ENCODE measurements at regions not wholly inside any gene's neighbourhood (a gene's known extent, or its start where the extent isn't known, plus 50 kb on each side); places are given as distances from the start of the nearest gene placed in this dataset.

DNA sequence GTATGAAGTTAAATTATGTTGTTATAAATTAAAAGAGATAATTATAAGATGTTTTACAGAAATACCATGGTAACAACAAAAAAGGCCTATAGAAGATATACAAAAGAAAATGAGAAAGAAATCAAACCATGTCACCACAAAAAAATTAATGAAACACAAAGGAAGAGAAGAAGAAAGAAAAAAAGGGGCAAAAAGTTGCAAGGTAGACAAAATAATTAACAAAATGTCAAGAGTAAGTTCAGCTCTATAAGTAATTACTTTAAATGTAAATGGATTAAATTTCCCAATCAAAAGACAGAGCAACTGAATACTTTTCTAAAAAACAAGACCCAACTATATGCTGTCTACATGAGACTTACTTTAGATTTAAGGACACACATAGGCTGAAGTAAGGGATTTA lies 378.4 kb upstream of the FSHR start:
- TF ChIP-seq, protein P1, sequence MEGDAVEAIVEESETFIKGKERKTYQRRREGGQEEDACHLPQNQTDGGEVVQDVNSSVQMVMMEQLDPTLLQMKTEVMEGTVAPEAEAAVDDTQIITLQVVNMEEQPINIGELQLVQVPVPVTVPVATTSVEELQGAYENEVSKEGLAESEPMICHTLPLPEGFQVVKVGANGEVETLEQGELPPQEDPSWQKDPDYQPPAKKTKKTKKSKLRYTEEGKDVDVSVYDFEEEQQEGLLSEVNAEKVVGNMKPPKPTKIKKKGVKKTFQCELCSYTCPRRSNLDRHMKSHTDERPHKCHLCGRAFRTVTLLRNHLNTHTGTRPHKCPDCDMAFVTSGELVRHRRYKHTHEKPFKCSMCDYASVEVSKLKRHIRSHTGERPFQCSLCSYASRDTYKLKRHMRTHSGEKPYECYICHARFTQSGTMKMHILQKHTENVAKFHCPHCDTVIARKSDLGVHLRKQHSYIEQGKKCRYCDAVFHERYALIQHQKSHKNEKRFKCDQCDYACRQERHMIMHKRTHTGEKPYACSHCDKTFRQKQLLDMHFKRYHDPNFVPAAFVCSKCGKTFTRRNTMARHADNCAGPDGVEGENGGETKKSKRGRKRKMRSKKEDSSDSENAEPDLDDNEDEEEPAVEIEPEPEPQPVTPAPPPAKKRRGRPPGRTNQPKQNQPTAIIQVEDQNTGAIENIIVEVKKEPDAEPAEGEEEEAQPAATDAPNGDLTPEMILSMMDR (conservative IDR thresholded peaks at IDR 0.05), result no peak
- no peak overlapping the region for H3K27ac ChIP-seq

DNA sequence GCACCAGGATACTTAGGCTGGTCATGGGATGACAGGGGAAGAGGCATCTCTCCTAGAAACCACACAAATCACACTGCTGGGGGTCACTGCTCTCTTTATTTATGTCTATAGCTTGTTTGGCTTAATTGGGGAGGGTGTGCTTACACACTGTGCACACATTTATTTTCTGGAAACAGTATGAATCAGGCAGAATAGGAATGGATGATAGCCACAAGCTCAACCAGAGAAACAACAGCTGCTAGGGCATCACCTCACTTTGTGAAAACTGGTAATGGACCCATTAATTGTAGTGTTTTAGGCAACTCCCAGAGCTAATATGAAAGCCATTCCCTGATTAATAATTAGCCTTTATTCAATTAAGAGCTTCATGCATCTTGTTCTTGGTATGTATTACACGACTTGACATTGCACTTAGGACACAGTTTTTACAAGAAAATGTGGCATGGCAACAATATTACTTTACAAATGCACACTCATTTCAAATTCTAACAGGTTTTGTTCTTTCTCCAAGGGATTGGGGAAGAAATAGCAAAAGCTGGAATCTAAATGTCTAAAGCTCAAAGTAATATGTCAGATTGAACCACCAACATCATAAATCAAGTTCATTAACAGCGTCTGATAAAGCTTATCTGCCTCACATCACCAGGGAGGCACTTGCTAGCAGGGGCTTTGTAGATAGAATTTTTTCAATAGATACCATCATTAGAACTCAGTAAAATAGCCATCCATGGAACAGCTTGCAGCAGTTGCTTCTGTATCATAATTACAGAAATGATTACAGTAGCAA lies 361.9 kb upstream of the FSHR start:
- TF ChIP-seq, protein P1 (conservative IDR thresholded peaks at IDR 0.05), result no peak
- no peak overlapping the region for H3K27ac ChIP-seq

DNA sequence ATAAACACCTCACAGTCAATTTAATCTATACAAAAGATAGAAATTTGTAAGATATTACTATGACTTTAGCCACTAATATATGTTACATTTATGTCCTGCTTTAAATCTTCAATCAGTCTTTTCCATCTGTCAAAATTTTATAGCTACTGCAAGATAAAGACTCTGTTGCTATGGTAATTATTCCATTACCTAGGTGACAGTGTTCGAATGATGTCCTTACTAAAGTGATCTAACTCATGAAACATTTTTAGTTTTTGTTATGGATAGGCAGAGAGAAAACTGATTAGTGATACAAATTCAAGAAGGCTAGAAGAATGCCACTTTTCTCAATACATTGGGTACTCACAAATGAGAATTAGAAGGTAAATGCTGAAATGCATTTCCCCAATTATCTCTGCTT lies 359.9 kb upstream of the FSHR start:
- TF ChIP-seq, protein P1 (conservative IDR thresholded peaks at IDR 0.05), result no peak
- no peak overlapping the region for H3K27ac ChIP-seq

DNA sequence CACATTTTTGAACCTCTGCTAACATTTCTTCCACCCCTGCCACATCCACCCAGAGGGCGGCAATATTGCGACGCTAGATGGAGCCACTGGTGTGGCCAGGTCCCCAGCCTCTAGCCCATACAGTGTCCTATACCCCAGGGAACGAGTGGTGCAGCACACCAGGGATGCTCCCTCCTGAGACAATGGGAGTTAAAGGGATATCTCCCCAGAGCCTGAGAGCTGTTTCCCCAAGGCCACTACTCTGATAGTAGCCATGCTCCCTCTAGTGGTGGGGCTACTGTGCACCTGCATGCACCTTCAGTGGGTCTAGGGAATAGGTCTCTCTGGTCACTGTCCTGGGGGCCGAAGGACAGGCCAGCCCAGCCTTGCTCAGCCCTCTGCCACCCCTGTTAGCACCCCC lies 336.4 kb upstream of the FSHR start:
- TF ChIP-seq, protein P1 (conservative IDR thresholded peaks at IDR 0.05), result peak; percentile 89
- H3K27ac ChIP-seq, result no peak overlapping the region

DNA sequence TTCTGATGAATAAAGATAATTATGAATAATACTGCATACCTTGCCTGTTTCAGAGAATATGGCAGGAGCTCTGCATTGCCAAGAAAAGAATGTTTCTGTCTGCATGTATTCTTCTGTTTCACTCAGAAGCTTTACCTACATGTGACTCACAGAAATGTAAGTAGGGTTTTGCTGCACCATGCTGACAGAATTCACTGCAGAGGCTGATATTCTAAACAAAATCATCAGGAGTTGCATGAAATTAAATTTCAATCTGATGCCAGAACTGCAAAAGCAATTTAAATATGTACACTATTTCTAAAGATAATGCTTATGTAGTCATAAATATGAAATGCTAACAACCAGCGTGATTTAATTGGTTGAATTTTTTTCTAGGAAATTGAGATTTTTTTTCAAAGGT lies 332.8 kb upstream of the FSHR start:
- TF ChIP-seq, protein P1 (conservative IDR thresholded peaks at IDR 0.05), result no peak
- H3K27ac ChIP-seq, result no peak overlapping the region

DNA sequence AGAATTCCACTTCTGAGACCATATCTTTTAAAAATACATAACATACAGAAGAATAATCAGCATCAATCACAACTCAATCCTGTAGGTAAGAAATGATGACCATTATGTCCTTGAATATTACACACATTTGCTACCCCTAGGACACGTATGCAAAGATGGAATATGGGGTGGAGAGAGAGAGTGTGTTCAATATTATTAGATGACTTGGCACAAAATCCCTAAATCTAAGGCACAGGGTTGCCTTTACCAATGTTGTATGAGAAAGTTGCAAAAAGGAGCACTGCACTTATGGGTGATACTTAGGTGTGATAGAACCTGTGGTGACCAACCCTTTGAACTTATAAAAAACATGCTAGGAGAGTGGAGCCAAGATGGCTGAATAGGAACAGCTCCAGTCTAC lies 326.2 kb upstream of the FSHR start:
- TF ChIP-seq, protein P1 (conservative IDR thresholded peaks at IDR 0.05), result no peak
- no peak overlapping the region for H3K27ac ChIP-seq

DNA sequence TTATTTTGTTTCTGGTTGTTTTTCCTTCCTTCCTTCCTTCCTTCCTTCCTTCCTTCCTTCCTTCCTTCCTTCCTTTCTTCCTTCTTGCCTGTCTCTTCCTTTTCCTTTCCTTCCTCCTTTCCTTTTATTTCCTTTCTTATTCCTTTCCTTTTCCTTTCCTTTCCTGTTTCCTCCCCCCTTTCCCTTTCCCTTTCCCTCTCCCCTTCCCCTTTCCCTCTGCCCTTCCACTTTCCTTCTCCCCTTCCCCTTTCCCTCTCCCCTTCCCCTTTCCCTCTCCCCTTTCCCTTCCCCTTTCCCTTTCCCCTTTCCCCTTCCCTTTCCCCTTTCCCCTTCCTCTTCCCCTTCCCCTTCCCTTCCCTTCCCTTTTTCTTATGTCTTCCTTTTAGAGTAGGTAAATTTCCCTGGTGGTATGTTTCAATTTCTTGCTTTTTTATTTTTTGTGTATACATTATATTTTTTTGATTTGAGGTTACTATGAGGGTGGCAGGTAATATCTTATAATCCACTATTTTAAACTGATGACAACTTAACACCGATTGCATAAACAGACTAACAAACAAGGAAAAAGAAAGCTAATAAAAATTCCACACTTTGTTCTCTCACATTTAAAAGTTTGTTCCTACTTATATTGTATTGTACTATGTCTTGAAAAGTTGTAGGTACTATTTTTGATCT lies 311.0 kb upstream of the FSHR start:
- TF ChIP-seq, protein P1 (conservative IDR thresholded peaks at IDR 0.05), result no peak
- H3K27ac ChIP-seq, result no peak overlapping the region
